GM12878 (cell line): ENCODE measurements at regions not wholly inside any gene's neighbourhood (a gene's known extent, or its start where the extent isn't known, plus 50 kb on each side); places are given as distances from the start of the nearest gene placed in this dataset.

Experiments used
- ATAC-seq: fragments of 200-7000 bp; cut with Tn5 transposase; 3 replicates; pipeline ENCODE4 v1.9.1; 2020; ENCODE audit warnings: mild to moderate bottlenecking, moderate library complexity
- BruUV-seq: library from RNA; stranded (reverse); fragments of 400-500 nt; replicated peaks from 2 replicates; lab custom pipeline; 2021; lab: Mats Ljungman, UMichigan
- CTCF ChIA-PET: fragments of 300-600 bp; sonication (Branson Sonifier 250); formaldehyde crosslinking; extraction: SDS; loops from one replicate; lab custom pipeline; 2021; ENCODE audit warnings: inconsistent platforms; lab: Yijun Ruan, JAX
- POLR2A ChIA-PET: fragments of 350-600 bp; formaldehyde crosslinking; extraction: SDS; loops from one replicate; lab custom pipeline; 2021; ENCODE audit warnings: inconsistent platforms; lab: Charles Lee
- RAD21 ChIA-PET: fragments of 300-600 bp; sonication (Branson Sonifier 250); formaldehyde crosslinking; loops from one replicate; lab custom pipeline; 2023; ENCODE audit warnings: antibody characterized with exemption; ENCODE audit not compliant: unreplicated experiment; lab: Charles Lee
- SMC1A ChIA-PET: fragments of 300-600 bp; sonication (Branson Sonifier 250); formaldehyde crosslinking; loops from one replicate; lab custom pipeline; 2023; ENCODE audit not compliant: unreplicated experiment, uncharacterized antibody; lab: Charles Lee
- DNase-seq: peaks from one replicate; pipeline ENCODE4 v3.0.0-alpha.2; 2011; ENCODE audit warnings: low read depth, low spot score
- FAIRE-seq: peaks from 3 replicates; lab custom pipeline; 2011; peaks lifted over from hg19 to GRCh38; lab: Jason Lieb, UNC
- H2AFZ ChIP-seq: 2 replicates; pipeline ENCODE4 v1.6.0; 2011; ENCODE audit warnings: low read depth, low read length, control low read depth; ENCODE audit not compliant: control insufficient read depth
- H3K27ac ChIP-seq: 2 replicates; pipeline ENCODE4 v1.5.1; 2011; ENCODE audit warnings: control low read depth; ENCODE audit not compliant: control insufficient read depth, insufficient read depth
- H3K27me3 ChIP-seq, 2 experiments: replicated peaks in 1 of 2; 2 replicates each; pipeline versions ENCODE4 v1.6.0 to v1.6.1; 2011; ENCODE audit warnings: low read length in 1 of 2; ENCODE audit not compliant: control insufficient read depth in 2 of 2, insufficient read depth in 2 of 2
- H3K36me3 ChIP-seq, 2 experiments: 2 replicates each; pipeline ENCODE4 v1.5.1; 2011; ENCODE audit warnings: low read length in 1 of 2; ENCODE audit not compliant: control insufficient read depth in 2 of 2, insufficient read depth in 2 of 2
- H3K4me1 ChIP-seq: 2 replicates; pipeline ENCODE4 v1.6.1; 2011; ENCODE audit warnings: mild to moderate bottlenecking, low read length, moderate library complexity, mixed read lengths; ENCODE audit not compliant: control insufficient read depth, insufficient read depth
- H3K4me2 ChIP-seq: 2 replicates; pipeline ENCODE4 v1.6.0; 2011; ENCODE audit warnings: control low read depth; ENCODE audit not compliant: control insufficient read depth, insufficient read depth
- H3K4me3 ChIP-seq: fragments of 200-600 bp; sonication (generic); 2 replicates; pipeline ENCODE4 v1.5.1; 2016
- H3K79me2 ChIP-seq: 2 replicates; pipeline ENCODE4 v1.6.0; 2011; ENCODE audit warnings: low read length; ENCODE audit not compliant: control insufficient read depth, insufficient read depth
- H3K9ac ChIP-seq: 2 replicates; pipeline ENCODE4 v1.8.0; 2011; ENCODE audit warnings: low read length, control low read depth, mixed read lengths; ENCODE audit not compliant: control insufficient read depth, insufficient read depth
- H3K9me3 ChIP-seq: replicated peaks from 3 replicates; pipeline ENCODE4 v1.5.1; 2011; ENCODE audit warnings: mild to moderate bottlenecking, low read length; ENCODE audit not compliant: control insufficient read depth, insufficient read depth
- H4K20me1 ChIP-seq: 2 replicates; pipeline ENCODE4 v1.6.0; 2011; ENCODE audit not compliant: control insufficient read depth, insufficient read depth
- BCLAF1 ChIP-seq: fragments of 450-650 bp; IDR thresholded peaks from 2 replicates; pipeline ENCODE4 v1.6.1; 2017; ENCODE audit warnings: antibody characterized with exemption, mild to moderate bottlenecking, moderate library complexity
- HDAC6 ChIP-seq: fragments of 200-600 bp; sonication (generic); IDR thresholded peaks from one replicate; pipeline ENCODE4 v1.8.0; 2017; ENCODE audit warnings: antibody characterized with exemption; ENCODE audit not compliant: unreplicated experiment
- LARP7 ChIP-seq: fragments of 450-650 bp; IDR thresholded peaks from 2 replicates; pipeline ENCODE4 v1.6.1; 2017; ENCODE audit warnings: mild to moderate bottlenecking
- MEF2B ChIP-seq: fragments of 450-650 bp; IDR thresholded peaks from 2 replicates; pipeline ENCODE4 v1.6.1; 2018; ENCODE audit warnings: mild to moderate bottlenecking, moderate library complexity; ENCODE audit not compliant: partially characterized antibody, poor library complexity, severe bottlenecking
- NFXL1 ChIP-seq: fragments of 450-650 bp; IDR thresholded peaks from 2 replicates; pipeline ENCODE4 v1.6.1; 2017; ENCODE audit warnings: antibody characterized with exemption, mild to moderate bottlenecking, borderline replicate concordance
- PBX3 ChIP-seq: IDR thresholded peaks from 2 replicates; pipeline ENCODE4 v1.6.1; 2011; ENCODE audit warnings: mild to moderate bottlenecking, low read depth, low read length, moderate library complexity; ENCODE audit not compliant: insufficient replicate concordance
- TAF1 ChIP-seq: IDR thresholded peaks from 2 replicates; pipeline ENCODE4 v1.6.1; 2011; ENCODE audit warnings: mild to moderate bottlenecking, low read depth, low read length, borderline replicate concordance
- TCF12 ChIP-seq: IDR thresholded peaks from 2 replicates; pipeline ENCODE4 v1.6.1; 2011; ENCODE audit warnings: low read depth, mild to moderate bottlenecking, low read length
- USF1 ChIP-seq: IDR thresholded peaks from 2 replicates; pipeline ENCODE4 v1.6.1; 2011; ENCODE audit warnings: borderline replicate concordance, low read depth, mild to moderate bottlenecking, moderate library complexity, mixed read lengths, low read length; ENCODE audit not compliant: insufficient read depth; ENCODE audit errors: extremely low read length
- WRNIP1 ChIP-seq: IDR thresholded peaks from 2 replicates; pipeline ENCODE4 v1.6.1; 2011; ENCODE audit warnings: low read depth, low read length, improper control_type of control experiment, borderline replicate concordance
- WGBS: methylation state at CpG from one replicate; pipeline ENCODE4 v1.1.6; 2016; ENCODE audit warnings: low lambda C conversion rate; ENCODE audit not compliant: insufficient replicate concordance, insufficient coverage; ENCODE audit errors: missing lambda C conversion rate; 5-methylcytosine and 5-hydroxymethylcytosine counted together
- in situ Hi-C: fragments of 300-500 bp; cut with MboI; formaldehyde crosslinking; loops from 9 replicates; pipeline ENCODE4 v1.14.3; 2018; ENCODE audit warnings: mixed read lengths
- intact Hi-C: fragments of 100-400 bp; cut with micrococcal nuclease; formaldehyde crosslinking; loops from one replicate; pipeline ENCODE4 v1.14.2; 2022; ENCODE audit not compliant: unreplicated experiment

- TF ChIP-seq MEF2B (no peak), NFXL1 (no peak), HDAC6 (no peak), TCF12 (no peak), PBX3 (no peak), WRNIP1 (no peak), BCLAF1 (no peak), TAF1 (no peak), USF1 (no peak), LARP7 (no peak)
- FAIRE-seq (no peak), ATAC-seq (no peak), DNase-seq (no peak)
- 66% methylated on average over 4 of the region's 4 CpGs for WGBS
- no peaks in the 10 kb centered on the region for H3K79me2 ChIP-seq
- no peak overlapping the region for H3K4me2 ChIP-seq
- H3K9ac ChIP-seq = no peak overlapping the region
- H3K4me3 ChIP-seq = no peak overlapping the region
- ChIA-PET SMC1A (interaction anchor here (1.1 kb wide), 1 partner anchor 21 kb away, joined by 3 read pairs; no protein-coding TSS in a partner anchor), RAD21 (no interaction called here), POLR2A (no interaction called here), CTCF (no interaction called here)
- no peaks in the 10 kb centered on the region for H3K27me3 ChIP-seq
- no TSS peak for BruUV-seq
- intact Hi-C loops = no loop called here
- H3K4me1 ChIP-seq = no peaks in the 10 kb centered on the region
- no peaks in the 10 kb centered on the region for H4K20me1 ChIP-seq
- H3K27ac ChIP-seq = no peak overlapping the region
- H2AFZ ChIP-seq = no peak overlapping the region
- H3K36me3 ChIP-seq = no peaks in the 10 kb centered on the region
- H3K9me3 ChIP-seq = no peaks in the 10 kb centered on the region
- in situ Hi-C loops = no loop called here
Measured at GRCh38 chr5:69035665-69036064, 58.1 kb upstream of the SLC30A5 start.
